HCT116 (cell line): ENCODE measurements at regions not wholly inside any gene's neighbourhood (a gene's known extent, or its start where the extent isn't known, plus 50 kb on each side); places are given as distances from the start of the nearest gene placed in this dataset.

Experiments used
- ATAC-seq: fragments of 200-7000 bp; cut with Tn5 transposase; 2 replicates; pipeline ENCODE4 v1.9.1; 2020; ENCODE audit warnings: mild to moderate bottlenecking, moderate library complexity
- BruUV-seq: library from RNA; stranded (reverse); fragments of 400-500 nt; replicated peaks from 2 replicates; lab custom pipeline; 2021; lab: Mats Ljungman, UMichigan
- CTCF ChIA-PET: fragments of 300-600 bp; sonication (Branson Sonifier 250); formaldehyde crosslinking; loops from one replicate; lab custom pipeline; 2021; ENCODE audit warnings: antibody characterized with exemption; lab: Charles Lee
- POLR2A ChIA-PET: fragments of 300-600, 350-600 bp; sonication (Branson Sonifier 250); formaldehyde crosslinking; loops from one replicate; lab custom pipeline; 2021; ENCODE audit warnings: antibody characterized with exemption; lab: Charles Lee
- RAD21 ChIA-PET, 2 experiments: fragments of 300-600 bp; sonication (Branson Sonifier 250); formaldehyde crosslinking; loops; one replicate each; lab custom pipeline; 2023; ENCODE audit warnings: low total read pairs in 2 of 2; ENCODE audit not compliant: uncharacterized antibody in 2 of 2, unreplicated experiment in 2 of 2, low non-redundant PET in 1 of 2; lab: Charles Lee
- DNase-seq: peaks from one replicate; pipeline ENCODE4 v3.0.0-alpha.2; 2010; ENCODE audit warnings: low read depth, low spot score
- H2AFZ ChIP-seq: fragments of 200-600 bp; shearing (Covaris generic), sonication (generic); 2 replicates; pipeline ENCODE4 v1.6.1; 2017; ENCODE audit warnings: low read depth, mixed run types, mixed read lengths, antibody characterized with exemption, low read length; ENCODE audit not compliant: poor library complexity, severe bottlenecking
- H3K27ac ChIP-seq: 2 replicates; pipeline ENCODE4 v1.5.1; 2012; ENCODE audit warnings: low read depth, low read length
- H3K27me3 ChIP-seq: fragments of 200-600 bp; sonication (generic); 2 replicates; pipeline ENCODE4 v1.6.1; 2016; ENCODE audit warnings: mixed run types, low read length, mixed read lengths; ENCODE audit not compliant: insufficient read depth
- H3K36me3 ChIP-seq, 2 experiments: fragments of 200-500 bp in 1 of 2; fragments of 200-600 bp in 1 of 2; sonication (Bioruptor generic) in 1 of 2; sonication (generic) in 1 of 2; 2 replicates each; pipeline versions ENCODE4 v1.5.1 to v1.6.1; 2014 to 2016; ENCODE audit warnings: low read length in 2 of 2, inconsistent platforms in 1 of 2, mixed read lengths in 1 of 2, mixed run types in 1 of 2; ENCODE audit not compliant: insufficient read depth in 2 of 2, control insufficient read depth in 1 of 2
- H3K4me1 ChIP-seq, 2 experiments: fragments of 200-600 bp in 1 of 2; sonication (generic) in 1 of 2; 2 replicates each; pipeline versions ENCODE4 v1.5.1 to v1.6.1; 2012 to 2017; ENCODE audit warnings: low read length in 2 of 2, inconsistent platforms in 1 of 2, mild to moderate bottlenecking in 1 of 2, mixed read lengths in 1 of 2, mixed run types in 1 of 2, moderate library complexity in 1 of 2; ENCODE audit not compliant: insufficient read depth in 2 of 2, control insufficient read depth in 1 of 2
- H3K4me2 ChIP-seq: fragments of 200-600 bp; sonication (generic); 2 replicates; pipeline ENCODE4 v1.6.1; 2017; ENCODE audit warnings: mixed run types, low read length, mixed read lengths
- H3K4me3 ChIP-seq, 2 experiments: fragments of 200-600 bp in 1 of 2; sonication (generic) in 1 of 2; replicated peaks in 1 of 2; 2 replicates each; pipeline ENCODE4 v1.5.1; 2011 to 2016; ENCODE audit warnings: low read length in 2 of 2, control low read depth in 1 of 2, low read depth in 1 of 2, mild to moderate bottlenecking in 1 of 2, mixed read lengths in 1 of 2, mixed run types in 1 of 2
- H3K79me2 ChIP-seq: fragments of 200-600 bp; sonication (generic); 2 replicates; pipeline ENCODE4 v1.6.1; 2017; ENCODE audit warnings: mild to moderate bottlenecking, mixed run types, low read length, moderate library complexity, mixed read lengths; ENCODE audit not compliant: insufficient read depth
- H3K9ac ChIP-seq: fragments of 200-600 bp; sonication (generic); 2 replicates; pipeline ENCODE4 v1.6.1; 2016; ENCODE audit warnings: low read length, mixed read lengths
- H3K9me2 ChIP-seq: fragments of 200-600 bp; sonication (generic), shearing (Covaris generic); 2 replicates; pipeline ENCODE4 v1.6.1; 2017; ENCODE audit warnings: mixed run types, mild to moderate bottlenecking, moderate library complexity; ENCODE audit not compliant: insufficient read depth
- H3K9me3 ChIP-seq, 2 experiments: fragments of 200-500 bp in 1 of 2; fragments of 200-600 bp in 1 of 2; sonication (Bioruptor generic) in 1 of 2; sonication (generic) in 1 of 2; 2 replicates each; pipeline ENCODE4 v1.6.1; 2014 to 2017; ENCODE audit warnings: low read length in 2 of 2, mixed read lengths in 2 of 2, inconsistent platforms in 1 of 2, low read depth in 1 of 2, mild to moderate bottlenecking in 1 of 2, mixed run types in 1 of 2, moderate library complexity in 1 of 2; ENCODE audit not compliant: control insufficient read depth in 1 of 2, insufficient read depth in 1 of 2
- H4K20me1 ChIP-seq: fragments of 200-600 bp; sonication (generic), shearing (Covaris generic); 2 replicates; pipeline ENCODE4 v1.6.1; 2017; ENCODE audit warnings: mixed run types, mild to moderate bottlenecking, moderate library complexity; ENCODE audit not compliant: insufficient read depth
- CBX3 ChIP-seq: IDR thresholded peaks from 2 replicates; pipeline ENCODE4 v1.6.1; 2012; ENCODE audit warnings: low read depth
- CEBPB ChIP-seq: IDR thresholded peaks from 2 replicates; pipeline ENCODE4 v1.6.1; 2012; ENCODE audit warnings: low read depth
- EGR1 ChIP-seq: IDR thresholded peaks from 2 replicates; pipeline ENCODE4 v1.6.1; 2012; ENCODE audit warnings: low read depth
- ELF1 ChIP-seq: IDR thresholded peaks from 2 replicates; pipeline ENCODE4 v1.6.1; 2012; ENCODE audit warnings: low read depth, borderline replicate concordance
- EZH2 ChIP-seq: fragments of 200-600 bp; sonication (generic); IDR thresholded peaks from 2 replicates; pipeline ENCODE4 v1.6.1; 2017; ENCODE audit warnings: antibody characterized with exemption, mixed run types
- EZH2phosphoT487 ChIP-seq: fragments of 200-600 bp; IDR thresholded peaks from 2 replicates; pipeline ENCODE4 v1.6.1; 2018; ENCODE audit warnings: antibody characterized with exemption, borderline replicate concordance
- JUND ChIP-seq: IDR thresholded peaks from 2 replicates; pipeline ENCODE4 v1.6.1; 2012
- POLR2AphosphoS5 ChIP-seq: IDR thresholded peaks from 2 replicates; pipeline ENCODE4 v1.6.1; 2011; ENCODE audit warnings: mild to moderate bottlenecking, low read depth, low read length, moderate library complexity
- RAD21 ChIP-seq: IDR thresholded peaks from 2 replicates; pipeline ENCODE4 v1.6.1; 2012; ENCODE audit warnings: low read depth, mild to moderate bottlenecking
- SP1 ChIP-seq: IDR thresholded peaks from 2 replicates; pipeline ENCODE4 v1.6.1; 2012; ENCODE audit warnings: low read depth
- ZFX ChIP-seq: fragments of 450-650 bp; IDR thresholded peaks from 2 replicates; pipeline ENCODE4 v1.6.1; 2017
- intact Hi-C: fragments of 100-400 bp; cut with micrococcal nuclease; formaldehyde crosslinking; loops from 2 replicates; pipeline ENCODE4 v1.10.0; 2022
- TF ChIP-seq, protein P1 (sequence below): IDR thresholded peaks from 2 replicates; pipeline ENCODE4 v1.6.1; 2012

DNA sequence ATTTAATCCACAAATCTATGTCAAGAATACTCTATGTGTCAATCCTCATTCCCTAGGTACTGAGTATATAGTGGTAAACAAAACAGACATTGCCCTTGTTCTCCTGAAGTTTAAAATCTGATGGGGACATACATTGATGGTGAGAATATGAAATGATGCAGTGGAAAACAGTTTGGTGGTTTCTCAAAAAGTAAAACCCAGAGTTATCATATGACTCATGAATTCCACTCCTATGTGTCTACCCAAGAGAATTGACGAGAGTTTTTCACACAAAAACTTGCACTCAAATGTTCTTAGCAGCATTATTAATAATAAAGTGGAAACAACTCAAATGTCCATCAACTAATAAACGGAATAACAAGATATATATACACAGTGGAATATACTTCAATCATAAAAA lies 586.7 kb downstream of the CCDC85A start (continued):
- TF ChIP-seq ZFX (no peak), CBX3 (no peak), RAD21 (no peak), EGR1 (no peak), EZH2phosphoT487 (no peak)

DNA sequence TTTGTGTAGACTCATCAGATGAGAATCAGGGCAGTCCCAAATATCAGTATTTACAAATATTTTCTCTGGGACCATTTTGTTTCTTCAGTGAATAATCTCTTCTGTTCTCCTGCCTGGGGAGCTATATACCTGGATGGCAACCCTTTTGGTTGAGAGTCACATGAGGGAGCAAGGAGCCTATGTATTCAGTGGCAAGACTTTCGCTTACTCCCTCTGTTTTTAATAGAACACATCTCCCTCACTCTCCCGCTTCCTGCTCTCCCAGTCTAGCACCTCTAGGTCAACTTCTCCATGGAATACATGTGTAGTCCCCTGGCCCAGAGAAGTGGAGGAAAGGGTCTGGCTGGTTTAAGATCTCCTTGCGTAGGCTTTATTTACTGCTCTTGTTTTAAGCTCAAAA lies 600.3 kb downstream of the CCDC85A start:
- no peaks in the 10 kb centered on the region for H3K36me3 ChIP-seq
- no peaks in the 10 kb centered on the region for H3K27me3 ChIP-seq
- H3K4me3 ChIP-seq, result no peak overlapping the region
- no peak overlapping the region for H3K4me2 ChIP-seq
- no peak overlapping the region for H3K9ac ChIP-seq
- DNase-seq, result no peak
- H2AFZ ChIP-seq, result no peak overlapping the region
- H3K9me2 ChIP-seq, result no peaks in the 10 kb centered on the region
- ChIA-PET RAD21 (no interaction called here), CTCF (no interaction called here), POLR2A (no interaction called here)
- intact Hi-C loops, result no loop called here
- H3K4me1 ChIP-seq, result no peaks in the 10 kb centered on the region
- no peaks in the 10 kb centered on the region for H3K9me3 ChIP-seq
- no peaks in the 10 kb centered on the region for H4K20me1 ChIP-seq
- H3K27ac ChIP-seq, result no peak overlapping the region
- no peaks in the 10 kb centered on the region for H3K79me2 ChIP-seq
- BruUV-seq, result no TSS peak
- no peak for ATAC-seq
- no peak for TF ChIP-seq CEBPB

DNA sequence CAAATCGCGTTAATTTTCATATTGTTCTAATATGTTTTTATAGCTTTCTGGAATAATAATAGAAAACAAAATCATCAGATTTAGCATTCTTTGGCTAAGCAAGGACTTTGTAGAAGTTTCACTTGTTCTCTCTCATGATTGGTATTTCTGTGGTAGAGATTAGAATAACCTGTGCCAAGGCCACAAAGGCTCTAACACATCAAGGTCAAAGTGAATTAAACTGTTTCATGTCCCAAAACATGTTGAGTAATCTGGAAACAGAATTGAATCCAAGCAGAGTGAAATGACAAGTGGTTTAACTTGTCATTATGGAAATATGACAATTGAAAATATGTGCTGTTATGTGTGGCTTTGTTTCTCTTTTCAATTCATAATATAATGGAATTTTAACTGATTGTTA lies 617.4 kb downstream of the CCDC85A start:
- ChIA-PET RAD21 (no interaction called here), CTCF (no interaction called here), POLR2A (no interaction called here)
- H2AFZ ChIP-seq, result no peak overlapping the region
- no peak overlapping the region for H3K9ac ChIP-seq
- H3K9me2 ChIP-seq, result no peaks in the 10 kb centered on the region
- BruUV-seq, result no TSS peak
- H3K4me3 ChIP-seq, result no peak overlapping the region
- H3K27ac ChIP-seq, result no peak overlapping the region
- no peak overlapping the region for H3K4me2 ChIP-seq
- DNase-seq (no peak), ATAC-seq (no peak)
- intact Hi-C loops, result no loop called here
- no peaks in the 10 kb centered on the region for H3K9me3 ChIP-seq
- H3K27me3 ChIP-seq, result no peaks in the 10 kb centered on the region
- H4K20me1 ChIP-seq, result no peaks in the 10 kb centered on the region
- no peaks in the 10 kb centered on the region for H3K4me1 ChIP-seq
- H3K36me3 ChIP-seq, result no peaks in the 10 kb centered on the region
- no peaks in the 10 kb centered on the region for H3K79me2 ChIP-seq
- no peak for TF ChIP-seq ELF1
- no peak for TF ChIP-seq EZH2
- TF ChIP-seq CBX3, result no peak
- TF ChIP-seq SP1, result no peak
- no peak for TF ChIP-seq POLR2AphosphoS5
- TF ChIP-seq ZFX, result no peak
- TF ChIP-seq JUND, result no peak
- TF ChIP-seq, protein P1, sequence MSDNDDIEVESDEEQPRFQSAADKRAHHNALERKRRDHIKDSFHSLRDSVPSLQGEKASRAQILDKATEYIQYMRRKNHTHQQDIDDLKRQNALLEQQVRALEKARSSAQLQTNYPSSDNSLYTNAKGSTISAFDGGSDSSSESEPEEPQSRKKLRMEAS, result no peak
